WTC11 (cell line): ENCODE measurements at regions not wholly inside any gene's neighbourhood (a gene's known extent, or its start where the extent isn't known, plus 50 kb on each side); places are given as distances from the start of the nearest gene placed in this dataset.

ENCODE experiments used
- ATAC-seq: fragments of 200-7000 bp; cut with Tn5 transposase; 2 replicates; pipeline ENCODE4 v1.10.0; 2021; ENCODE audit warnings: mild to moderate bottlenecking, moderate library complexity
- CTCF ChIA-PET: fragments of 300-600 bp; sonication (Branson Sonifier 250); formaldehyde crosslinking; loops from one replicate; lab custom pipeline; 2021; ENCODE audit warnings: antibody characterized with exemption; lab: Charles Lee
- POLR2A ChIA-PET: fragments of 350-600 bp; sonication (Branson Sonifier 250); formaldehyde crosslinking; loops from one replicate; lab custom pipeline; 2021; ENCODE audit warnings: antibody characterized with exemption; lab: Charles Lee
- DNase-seq: peaks from one replicate; pipeline ENCODE4 v3.0.0; 2021; ENCODE audit warnings: low spot score
- H3K27ac Mint-ChIP-seq: 2 replicates; pipeline ENCODE4 v1.8.0; 2021; ENCODE audit warnings: mixed read lengths
- H3K27me3 Mint-ChIP-seq: 2 replicates; pipeline ENCODE4 v1.8.0; 2021; ENCODE audit warnings: low read depth, mild to moderate bottlenecking, moderate library complexity, mixed read lengths
- H3K36me3 Mint-ChIP-seq: 2 replicates; pipeline ENCODE4 v1.8.0; 2021; ENCODE audit warnings: mixed read lengths
- H3K4me1 Mint-ChIP-seq: 2 replicates; pipeline ENCODE4 v1.8.0; 2022; ENCODE audit warnings: mixed read lengths
- H3K4me3 Mint-ChIP-seq: 2 replicates; pipeline ENCODE4 v1.8.0; 2021; ENCODE audit warnings: mild to moderate bottlenecking, moderate library complexity, mixed read lengths
- H3K9me3 Mint-ChIP-seq: 2 replicates; pipeline ENCODE4 v1.8.0; 2021; ENCODE audit warnings: mixed read lengths
- AR ChIP-seq: fragments of 250-450 bp; sonication (Bioruptor Pico); IDR thresholded peaks from 2 replicates; pipeline ENCODE4 v1.9.0; 2021; ENCODE audit warnings: mild to moderate bottlenecking
- CREB1 ChIP-seq: sonication (generic); formaldehyde crosslinking; IDR thresholded peaks from 2 replicates; pipeline ENCODE4 v1.8.0; 2023; ENCODE audit warnings: mild to moderate bottlenecking, missing genetic modification reagents
- E2F1 ChIP-seq: sonication (generic); formaldehyde crosslinking; IDR thresholded peaks from 2 replicates; pipeline ENCODE4 v1.8.0; 2022; ENCODE audit warnings: mild to moderate bottlenecking, missing genetic modification reagents
- MAX ChIP-seq: sonication (generic); formaldehyde crosslinking; IDR thresholded peaks from 2 replicates; pipeline ENCODE4 v1.8.0; 2022; ENCODE audit warnings: mild to moderate bottlenecking, missing genetic modification reagents
- TP53 ChIP-seq: sonication (generic); formaldehyde crosslinking; IDR thresholded peaks from 2 replicates; pipeline ENCODE4 v1.8.1; 2023; ENCODE audit warnings: mild to moderate bottlenecking, missing genetic modification reagents
- ZBTB21 ChIP-seq: sonication (generic); formaldehyde crosslinking; IDR thresholded peaks from 2 replicates; pipeline ENCODE4 v1.8.1; 2023; ENCODE audit warnings: mild to moderate bottlenecking, missing genetic modification reagents, borderline replicate concordance
- ZNF121 ChIP-seq: sonication (generic); formaldehyde crosslinking; IDR thresholded peaks from 2 replicates; pipeline ENCODE4 v1.8.0; 2023; ENCODE audit warnings: missing genetic modification reagents
- TF ChIP-seq, protein P1 (sequence below): fragments of 250-450 bp; sonication (Bioruptor Pico); IDR thresholded peaks from 2 replicates; pipeline ENCODE4 v1.8.0; 2021; ENCODE audit warnings: mild to moderate bottlenecking
- TF ChIP-seq, protein P2 (sequence below): sonication (generic); formaldehyde crosslinking; conservative IDR thresholded peaks from 2 replicates; pipeline ENCODE4 v1.8.1; 2022; ENCODE audit warnings: mild to moderate bottlenecking, missing genetic modification reagents
- TF ChIP-seq, protein P3 (sequence below): fragments of 200-600 bp; IDR thresholded peaks from 2 replicates; pipeline ENCODE4 v1.8.0; 2022; ENCODE audit warnings: antibody characterized with exemption
- TF ChIP-seq, protein P4 (sequence below): fragments of 250-450 bp; sonication (Bioruptor Pico); conservative IDR thresholded peaks from 2 replicates; pipeline ENCODE4 v1.9.0; 2021; ENCODE audit warnings: mild to moderate bottlenecking
- TF ChIP-seq, protein P5 (sequence below): fragments of 250-450 bp; sonication (Bioruptor Pico); IDR thresholded peaks from 2 replicates; pipeline ENCODE4 v2.1.2; 2022; ENCODE audit warnings: mild to moderate bottlenecking, moderate library complexity

DNA sequence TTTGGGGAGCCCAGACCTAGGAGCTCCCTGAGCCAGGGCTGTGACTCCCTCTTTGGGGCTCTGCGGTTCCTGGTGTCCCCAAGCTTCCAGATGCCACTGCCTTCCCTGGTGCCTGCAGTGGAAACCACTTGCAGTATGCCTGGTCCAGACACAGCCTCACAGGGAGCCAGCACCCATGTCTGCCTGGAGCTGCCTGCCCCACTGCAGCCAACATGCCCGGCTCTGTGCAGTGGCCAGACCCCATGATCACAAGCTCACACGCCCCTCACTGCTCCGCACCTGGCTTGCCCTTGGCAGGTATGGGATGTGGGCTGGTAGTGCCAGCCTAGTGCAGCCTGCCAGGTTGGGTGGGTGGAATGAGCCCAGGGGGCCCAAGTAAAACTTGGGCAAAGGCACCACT is 644.8 kb downstream of the HTR1B start:
- ATAC-seq (no peak), DNase-seq (no peak)
- no peak for TF ChIP-seq ZBTB21 (CRISPR knock-in tag)
- no peak for TF ChIP-seq MAX (CRISPR knock-in tag)
- TF ChIP-seq, protein P1, sequence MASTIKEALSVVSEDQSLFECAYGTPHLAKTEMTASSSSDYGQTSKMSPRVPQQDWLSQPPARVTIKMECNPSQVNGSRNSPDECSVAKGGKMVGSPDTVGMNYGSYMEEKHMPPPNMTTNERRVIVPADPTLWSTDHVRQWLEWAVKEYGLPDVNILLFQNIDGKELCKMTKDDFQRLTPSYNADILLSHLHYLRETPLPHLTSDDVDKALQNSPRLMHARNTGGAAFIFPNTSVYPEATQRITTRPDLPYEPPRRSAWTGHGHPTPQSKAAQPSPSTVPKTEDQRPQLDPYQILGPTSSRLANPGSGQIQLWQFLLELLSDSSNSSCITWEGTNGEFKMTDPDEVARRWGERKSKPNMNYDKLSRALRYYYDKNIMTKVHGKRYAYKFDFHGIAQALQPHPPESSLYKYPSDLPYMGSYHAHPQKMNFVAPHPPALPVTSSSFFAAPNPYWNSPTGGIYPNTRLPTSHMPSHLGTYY (CRISPR knock-in tag), result no peak
- no peak for TF ChIP-seq ZNF121 (CRISPR knock-in tag)
- TF ChIP-seq, protein P2, sequence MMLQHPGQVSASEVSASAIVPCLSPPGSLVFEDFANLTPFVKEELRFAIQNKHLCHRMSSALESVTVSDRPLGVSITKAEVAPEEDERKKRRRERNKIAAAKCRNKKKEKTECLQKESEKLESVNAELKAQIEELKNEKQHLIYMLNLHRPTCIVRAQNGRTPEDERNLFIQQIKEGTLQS, result no peak
- TF ChIP-seq, protein P3, sequence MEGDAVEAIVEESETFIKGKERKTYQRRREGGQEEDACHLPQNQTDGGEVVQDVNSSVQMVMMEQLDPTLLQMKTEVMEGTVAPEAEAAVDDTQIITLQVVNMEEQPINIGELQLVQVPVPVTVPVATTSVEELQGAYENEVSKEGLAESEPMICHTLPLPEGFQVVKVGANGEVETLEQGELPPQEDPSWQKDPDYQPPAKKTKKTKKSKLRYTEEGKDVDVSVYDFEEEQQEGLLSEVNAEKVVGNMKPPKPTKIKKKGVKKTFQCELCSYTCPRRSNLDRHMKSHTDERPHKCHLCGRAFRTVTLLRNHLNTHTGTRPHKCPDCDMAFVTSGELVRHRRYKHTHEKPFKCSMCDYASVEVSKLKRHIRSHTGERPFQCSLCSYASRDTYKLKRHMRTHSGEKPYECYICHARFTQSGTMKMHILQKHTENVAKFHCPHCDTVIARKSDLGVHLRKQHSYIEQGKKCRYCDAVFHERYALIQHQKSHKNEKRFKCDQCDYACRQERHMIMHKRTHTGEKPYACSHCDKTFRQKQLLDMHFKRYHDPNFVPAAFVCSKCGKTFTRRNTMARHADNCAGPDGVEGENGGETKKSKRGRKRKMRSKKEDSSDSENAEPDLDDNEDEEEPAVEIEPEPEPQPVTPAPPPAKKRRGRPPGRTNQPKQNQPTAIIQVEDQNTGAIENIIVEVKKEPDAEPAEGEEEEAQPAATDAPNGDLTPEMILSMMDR, result no peak
- TF ChIP-seq, protein P4, sequence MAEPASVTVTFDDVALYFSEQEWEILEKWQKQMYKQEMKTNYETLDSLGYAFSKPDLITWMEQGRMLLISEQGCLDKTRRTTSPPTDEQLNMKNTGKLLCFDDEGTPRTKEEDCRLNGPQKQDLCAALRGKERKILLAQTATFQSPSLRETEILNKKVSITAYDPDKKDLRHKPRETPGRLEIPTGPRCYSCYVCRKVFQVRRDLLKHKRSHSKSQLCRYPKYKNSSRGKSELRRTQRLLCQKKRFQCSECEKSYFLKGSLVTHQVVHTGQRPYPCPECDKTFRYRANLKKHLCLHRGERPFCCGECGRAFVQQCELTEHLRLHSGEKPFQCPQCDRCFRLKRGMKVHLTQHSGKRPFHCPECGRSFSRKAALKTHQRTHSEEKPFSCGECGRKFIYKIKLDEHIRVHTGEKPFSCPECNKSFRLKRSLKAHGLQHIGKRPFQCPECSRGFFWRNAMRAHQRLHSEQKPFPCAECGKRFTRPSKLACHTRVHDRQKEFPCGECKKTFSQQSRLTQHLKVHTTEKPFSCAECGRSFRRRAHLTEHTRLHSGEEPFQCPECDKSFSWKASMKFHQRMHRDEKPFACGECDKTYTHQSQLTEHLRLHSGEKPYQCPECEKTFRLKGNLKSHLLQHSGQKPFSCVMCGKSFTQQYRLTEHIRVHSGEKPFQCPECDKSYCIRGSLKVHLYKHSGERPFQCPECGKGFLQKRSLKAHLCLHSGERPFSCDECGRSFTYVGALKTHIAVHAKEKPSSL (CRISPR knock-in tag), result no peak
- TF ChIP-seq CREB1 (CRISPR knock-in tag), result no peak
- TF ChIP-seq, protein P5, sequence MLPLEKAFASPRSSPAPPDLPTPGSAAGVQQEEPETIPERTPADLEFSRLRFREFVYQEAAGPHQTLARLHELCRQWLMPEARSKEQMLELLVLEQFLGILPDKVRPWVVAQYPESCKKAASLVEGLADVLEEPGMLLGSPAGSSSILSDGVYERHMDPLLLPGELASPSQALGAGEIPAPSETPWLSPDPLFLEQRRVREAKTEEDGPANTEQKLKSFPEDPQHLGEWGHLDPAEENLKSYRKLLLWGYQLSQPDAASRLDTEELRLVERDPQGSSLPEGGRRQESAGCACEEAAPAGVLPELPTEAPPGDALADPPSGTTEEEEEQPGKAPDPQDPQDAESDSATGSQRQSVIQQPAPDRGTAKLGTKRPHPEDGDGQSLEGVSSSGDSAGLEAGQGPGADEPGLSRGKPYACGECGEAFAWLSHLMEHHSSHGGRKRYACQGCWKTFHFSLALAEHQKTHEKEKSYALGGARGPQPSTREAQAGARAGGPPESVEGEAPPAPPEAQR (CRISPR knock-in tag), result no peak
- TF ChIP-seq AR (CRISPR knock-in tag), result no peak
- no peak for TF ChIP-seq E2F1 (CRISPR knock-in tag)
- TF ChIP-seq, all 79 proteins: peak for 0
- Mint-ChIP-seq H3K27ac (no peak overlapping the region), H3K4me3 (no peak overlapping the region), H3K27me3 (peaks cover 2% of the 10 kb centered on the region; the same call in 1 of the 2 replicates), H3K9me3 (peaks cover 23% of the 10 kb centered on the region), H3K36me3 (peaks cover 20% of the 10 kb centered on the region), H3K4me1 (no peaks in the 10 kb centered on the region)
- POLR2A ChIA-PET, result interaction anchor here (0.6 kb wide), 1 partner anchor 95 kb away, joined by 3 read pairs; no protein-coding TSS in a partner anchor
- CTCF ChIA-PET, result interaction anchor here (0.9 kb wide), 1 partner anchor 43 kb away, joined by 3 read pairs; no protein-coding TSS in a partner anchor

GRCh38 chr6:76817429-76817828 is 645.9 kb downstream of the HTR1B start:
- Mint-ChIP-seq H3K36me3 (peaks cover 10% of the 10 kb centered on the region), H3K4me1 (peaks cover 8% of the 10 kb centered on the region), H3K27ac (no peak overlapping the region), H3K9me3 (peaks cover 13% of the 10 kb centered on the region), H3K4me3 (no peak overlapping the region), H3K27me3 (no peaks in the 10 kb centered on the region)
- POLR2A ChIA-PET, result no interaction called here
- DNase-seq (no peak), ATAC-seq (no peak)
- CTCF ChIA-PET, result interaction anchor here (0.9 kb wide), 1 partner anchor 44 kb away, joined by 3 read pairs; no protein-coding TSS in a partner anchor
- TF ChIP-seq TP53 (CRISPR knock-in tag), result no peak
